Activated CD8-positive, alpha-beta T cell treated with anti-CD3 and anti-CD28 coated beads for 36 hours (primary cell): ENCODE measurements at regions not wholly inside any gene's neighbourhood (a gene's known extent, or its start where the extent isn't known, plus 50 kb on each side); places are given as distances from the start of the nearest gene placed in this dataset.

Experiments used
- ATAC-seq: fragments of 200-7000 bp; cut with Tn5 transposase; one replicate; pipeline ENCODE4 v1.10.0; 2021; ENCODE audit warnings: mild to moderate bottlenecking, moderate library complexity
- CTCF ChIA-PET: fragments of 350-600 bp; sonication (Branson Sonifier 250); formaldehyde crosslinking; loops from one replicate; lab custom pipeline; 2021; ENCODE audit warnings: antibody characterized with exemption; lab: Charles Lee
- POLR2A ChIA-PET: fragments of 350-600 bp; sonication (Branson Sonifier 250); formaldehyde crosslinking; loops from one replicate; lab custom pipeline; 2021; ENCODE audit warnings: antibody characterized with exemption; lab: Charles Lee
- DNase-seq: peaks from one replicate; pipeline ENCODE4 v3.0.0-alpha.2; 2020
- H3K27ac Mint-ChIP-seq: one replicate; pipeline ENCODE4 v1.8.0; 2021; ENCODE audit warnings: mild to moderate bottlenecking, mixed read lengths
- H3K27me3 Mint-ChIP-seq: one replicate; pipeline ENCODE4 v1.8.0; 2021; ENCODE audit warnings: mixed read lengths
- H3K36me3 Mint-ChIP-seq: one replicate; pipeline ENCODE4 v1.8.0; 2021; ENCODE audit warnings: low read depth, mixed read lengths
- H3K4me1 Mint-ChIP-seq: one replicate; pipeline ENCODE4 v1.8.0; 2021; ENCODE audit warnings: low read depth, mixed read lengths
- H3K4me3 Mint-ChIP-seq: one replicate; pipeline ENCODE4 v1.8.0; 2021; ENCODE audit warnings: mild to moderate bottlenecking, moderate library complexity, mixed read lengths
- H3K9me3 Mint-ChIP-seq: one replicate; pipeline ENCODE4 v1.8.0; 2021; ENCODE audit warnings: mixed read lengths
- intact Hi-C: fragments of 100-400 bp; cut with micrococcal nuclease; formaldehyde crosslinking; loops from one replicate; pipeline ENCODE4 v1.10.0; 2022
- TF ChIP-seq, protein P1 (sequence below): fragments of 200-600 bp; IDR thresholded peaks from one replicate; pipeline ENCODE4 v1.8.0; 2022; ENCODE audit warnings: antibody characterized with exemption, mild to moderate bottlenecking

- TF ChIP-seq, protein P1, sequence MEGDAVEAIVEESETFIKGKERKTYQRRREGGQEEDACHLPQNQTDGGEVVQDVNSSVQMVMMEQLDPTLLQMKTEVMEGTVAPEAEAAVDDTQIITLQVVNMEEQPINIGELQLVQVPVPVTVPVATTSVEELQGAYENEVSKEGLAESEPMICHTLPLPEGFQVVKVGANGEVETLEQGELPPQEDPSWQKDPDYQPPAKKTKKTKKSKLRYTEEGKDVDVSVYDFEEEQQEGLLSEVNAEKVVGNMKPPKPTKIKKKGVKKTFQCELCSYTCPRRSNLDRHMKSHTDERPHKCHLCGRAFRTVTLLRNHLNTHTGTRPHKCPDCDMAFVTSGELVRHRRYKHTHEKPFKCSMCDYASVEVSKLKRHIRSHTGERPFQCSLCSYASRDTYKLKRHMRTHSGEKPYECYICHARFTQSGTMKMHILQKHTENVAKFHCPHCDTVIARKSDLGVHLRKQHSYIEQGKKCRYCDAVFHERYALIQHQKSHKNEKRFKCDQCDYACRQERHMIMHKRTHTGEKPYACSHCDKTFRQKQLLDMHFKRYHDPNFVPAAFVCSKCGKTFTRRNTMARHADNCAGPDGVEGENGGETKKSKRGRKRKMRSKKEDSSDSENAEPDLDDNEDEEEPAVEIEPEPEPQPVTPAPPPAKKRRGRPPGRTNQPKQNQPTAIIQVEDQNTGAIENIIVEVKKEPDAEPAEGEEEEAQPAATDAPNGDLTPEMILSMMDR: no peak
- Mint-ChIP-seq H3K27me3 (peaks cover 8% of the 10 kb centered on the region), H3K4me3 (no peak overlapping the region), H3K27ac (no peak overlapping the region), H3K4me1 (no peaks in the 10 kb centered on the region), H3K9me3 (peaks cover 7% of the 10 kb centered on the region), H3K36me3 (no peaks in the 10 kb centered on the region)
- intact Hi-C loops: no loop called here
- ChIA-PET CTCF (no interaction called here), POLR2A (interaction anchor here (0.7 to 1.0 kb wide), 2 partner anchors 8 to 36 kb away, joined by 3 to 4 read pairs; no protein-coding TSS in a partner anchor)
- no peak for DNase-seq
- ATAC-seq: no peak
These were observed 111.2 kb upstream of the RAPGEF2 start for GRCh38 chr4:158991534-158992155.

- Mint-ChIP-seq H3K27ac (no peak overlapping the region), H3K36me3 (no peaks in the 10 kb centered on the region), H3K4me3 (no peak overlapping the region), H3K9me3 (peaks cover 4% of the 10 kb centered on the region), H3K27me3 (peaks cover 5% of the 10 kb centered on the region), H3K4me1 (no peaks in the 10 kb centered on the region)
- POLR2A ChIA-PET: no interaction called here
- intact Hi-C loops: no loop called here
- no peak for ATAC-seq
- no peak for DNase-seq
- CTCF ChIA-PET: no interaction called here
- TF ChIP-seq, protein P1: no peak
These were observed 109.0 kb upstream of the RAPGEF2 start for GRCh38 chr4:158993891-158994290.

GRCh38 chr4:158995040-158995439 lies 107.8 kb upstream of the RAPGEF2 start:
- CTCF ChIA-PET: no interaction called here
- intact Hi-C loops: no loop called here
- H3K4me1 Mint-ChIP-seq: no peaks in the 10 kb centered on the region

DNA sequence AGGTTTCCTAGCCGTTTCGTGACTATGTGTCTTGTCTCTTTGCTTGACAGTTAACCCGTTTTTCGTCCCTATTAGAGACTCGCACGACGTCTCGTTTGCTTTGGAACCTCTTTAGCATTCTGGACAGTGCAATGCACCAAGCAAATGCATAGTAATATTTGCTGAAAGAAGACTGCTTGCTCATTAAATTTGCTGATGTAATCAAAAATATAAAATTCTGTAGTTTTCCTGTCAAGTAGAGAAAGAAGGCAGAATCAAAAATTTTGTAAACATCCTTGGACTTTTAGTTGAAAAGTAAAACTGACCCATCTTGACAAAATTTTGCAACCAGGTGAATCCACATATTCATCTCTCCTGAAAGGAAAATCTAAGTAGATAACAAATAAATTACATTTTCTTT lies 106.9 kb upstream of the RAPGEF2 start:
- no peak for DNase-seq
- H3K27me3 Mint-ChIP-seq: peaks cover under 1% of the 10 kb centered on the region

More at GRCh38 chr4:158995040-158995439, 107.8 kb upstream of the RAPGEF2 start:
- Mint-ChIP-seq H3K27ac (no peak overlapping the region), H3K27me3 (peaks cover 2% of the 10 kb centered on the region), H3K9me3 (no peaks in the 10 kb centered on the region), H3K36me3 (no peaks in the 10 kb centered on the region), H3K4me3 (no peak overlapping the region)
- TF ChIP-seq, protein P1: no peak
- DNase-seq: no peak
- POLR2A ChIA-PET: no interaction called here
- ATAC-seq: no peak

DNA sequence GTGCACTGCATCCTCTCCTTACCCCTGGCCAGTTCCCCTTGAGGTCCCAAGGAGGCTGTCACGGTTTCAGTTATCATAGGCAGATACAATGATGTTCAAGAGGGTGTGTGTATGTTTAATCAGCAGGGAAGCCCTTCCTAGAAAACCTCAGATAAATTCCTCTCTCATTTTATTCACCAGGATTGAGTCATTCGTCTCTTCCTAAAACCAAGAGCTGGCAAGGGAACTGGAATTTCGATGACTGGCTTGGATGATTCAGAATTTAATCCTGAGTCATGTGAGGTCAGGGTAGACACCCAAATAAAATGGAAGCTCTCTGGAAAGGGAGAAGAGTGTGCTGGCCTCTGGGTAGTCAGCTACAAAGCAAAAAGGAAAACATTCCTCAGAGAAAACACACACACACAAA lies 106.2 kb upstream of the RAPGEF2 start:
- H3K4me1 Mint-ChIP-seq: no peaks in the 10 kb centered on the region
- ChIA-PET POLR2A (no interaction called here), CTCF (no interaction called here)
- H3K9me3 Mint-ChIP-seq: no peaks in the 10 kb centered on the region
- ATAC-seq (no peak), DNase-seq (no peak)
- no peak overlapping the region for H3K4me3 Mint-ChIP-seq
- TF ChIP-seq, protein P1: no peak
- peaks cover 3% of the 10 kb centered on the region for H3K27me3 Mint-ChIP-seq
- H3K27ac Mint-ChIP-seq: no peak overlapping the region
- intact Hi-C loops: no loop called here
- no peaks in the 10 kb centered on the region for H3K36me3 Mint-ChIP-seq

More for the DNA sequence above, 106.9 kb upstream of the RAPGEF2 start:
- CTCF ChIA-PET: no interaction called here
- TF ChIP-seq, protein P1: no peak
- no peaks in the 10 kb centered on the region for H3K4me1 Mint-ChIP-seq
- intact Hi-C loops: no loop called here
- no peak overlapping the region for H3K27ac Mint-ChIP-seq
- POLR2A ChIA-PET: no interaction called here
- no peak overlapping the region for H3K4me3 Mint-ChIP-seq
- no peaks in the 10 kb centered on the region for H3K36me3 Mint-ChIP-seq
- no peaks in the 10 kb centered on the region for H3K9me3 Mint-ChIP-seq
- ATAC-seq: no peak
